Spinal cord (tissue), 9 donors: ENCODE measurements at regions not wholly inside any gene's neighbourhood (a gene's known extent, or its start where the extent isn't known, plus 50 kb on each side); places are given as distances from the start of the nearest gene placed in this dataset.
"Not testable (repeated sequence)": the region's sequence is repeated elsewhere in the genome, so short reads cannot be mapped to it uniquely, and the experiment has no call there.

Experiments used
- DNase-seq, 6 donors: peaks; one replicate each; pipeline versions ENCODE4 v3.0.0 to v3.0.0-alpha.2; 2013 to 2015; ENCODE audit warnings: low spot score in 6 of 6, low read depth in 4 of 6
- H3K27ac ChIP-seq: one replicate; pipeline ENCODE4 v1.5.1; 2013; ENCODE audit warnings: low read depth, low read length, control low read depth
- H3K27me3 ChIP-seq: one replicate; pipeline ENCODE4 v1.6.1; 2013; ENCODE audit warnings: low read length; ENCODE audit not compliant: control insufficient read depth, insufficient read depth
- H3K36me3 ChIP-seq: one replicate; pipeline ENCODE4 v1.6.1; 2013; ENCODE audit warnings: low read length; ENCODE audit not compliant: control insufficient read depth, insufficient read depth
- H3K4me1 ChIP-seq: one replicate; pipeline ENCODE4 v1.6.1; 2013; ENCODE audit warnings: low read length; ENCODE audit not compliant: control insufficient read depth, insufficient read depth
- H3K4me3 ChIP-seq: one replicate; pipeline ENCODE4 v1.5.1; 2013; ENCODE audit warnings: low read depth, low read length, control low read depth
- H3K9me3 ChIP-seq: one replicate; pipeline ENCODE4 v1.6.1; 2013; ENCODE audit warnings: low read length; ENCODE audit not compliant: control insufficient read depth, insufficient read depth
- WGBS: methylation state at CpG from one replicate; pipeline ENCODE4 v1.1.5; 2013; ENCODE audit warnings: missing lambda C conversion rate; ENCODE audit not compliant: insufficient coverage; 5-methylcytosine and 5-hydroxymethylcytosine counted together
- donor health status: healthy.

GRCh38 chr19:30825505-30825904 is 453.3 kb downstream of the ZNF536 start:
- not testable (repeated sequence) for H3K4me1 ChIP-seq, H3K36me3 ChIP-seq

DNA sequence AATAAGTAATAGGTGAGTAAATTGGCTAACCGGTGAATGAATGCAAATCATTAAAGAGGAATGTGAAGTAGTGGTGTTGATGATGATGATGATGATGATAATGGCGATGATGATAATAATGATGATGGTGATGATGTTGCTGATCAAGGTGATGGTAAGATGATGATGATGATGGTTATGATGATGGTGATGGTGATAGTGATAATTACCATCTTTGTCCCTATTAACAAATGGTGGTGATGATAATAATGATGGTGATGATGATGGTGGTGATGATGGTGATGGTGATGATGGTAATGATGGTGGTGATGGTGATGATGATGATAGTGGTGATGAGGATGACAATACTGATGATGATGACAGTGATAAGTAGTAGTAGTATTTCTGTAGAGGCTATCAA is 452.6 kb downstream of the ZNF536 start:
- Histone ChIP-seq H3K27ac (no peak overlapping the region), H3K4me3 (no peak overlapping the region), H3K36me3 (no peaks in the 10 kb centered on the region), H3K27me3 (no peaks in the 10 kb centered on the region), H3K4me1 (no peaks in the 10 kb centered on the region), H3K9me3 (peaks cover 2% of the 10 kb centered on the region)
- WGBS: 94% methylated on average over 2 of the region's 2 CpGs
- DNase-seq: no peak

More at GRCh38 chr19:30825505-30825904, 453.3 kb downstream of the ZNF536 start:
- not testable (repeated sequence) for H3K27ac ChIP-seq, H3K27me3 ChIP-seq, H3K9me3 ChIP-seq, H3K4me3 ChIP-seq, DNase-seq
- WGBS: no CpG with 5 or more reads among the region's 5 CpGs

GRCh38 chr19:30817965-30818567 is 445.9 kb downstream of the ZNF536 start:
- WGBS: 78% methylated on average over 1 of the region's 3 CpGs
- Histone ChIP-seq H3K27me3 (no peaks in the 10 kb centered on the region), H3K9me3 (peaks cover 2% of the 10 kb centered on the region), H3K27ac (no peak overlapping the region), H3K36me3 (no peaks in the 10 kb centered on the region), H3K4me1 (no peaks in the 10 kb centered on the region), H3K4me3 (no peak overlapping the region)
- no peak for DNase-seq

DNA sequence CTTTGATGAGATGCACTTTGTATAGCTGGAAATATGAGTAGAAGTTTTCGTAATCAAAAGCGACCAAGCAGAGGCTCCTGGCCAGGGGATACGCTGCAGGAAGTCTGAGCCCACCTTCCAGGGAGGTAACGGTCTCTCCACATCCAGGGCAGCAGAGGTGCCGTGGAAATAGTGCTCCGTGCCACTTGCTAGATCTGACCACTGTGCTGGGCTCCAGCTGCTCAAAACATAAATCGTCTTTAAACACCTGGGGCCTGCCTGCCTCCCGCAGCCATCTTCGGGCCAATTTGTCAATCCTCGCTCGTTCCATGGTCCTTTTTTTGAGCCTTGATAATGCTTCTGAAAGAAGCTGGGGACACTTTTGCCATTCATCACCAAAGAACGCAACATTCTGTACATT is 445.0 kb downstream of the ZNF536 start:
- no peak for DNase-seq
- H3K9me3 ChIP-seq: peaks cover 2% of the 10 kb centered on the region
- H3K27me3 ChIP-seq: no peaks in the 10 kb centered on the region
- WGBS: 74% methylated on average over 12 of the region's 12 CpGs
- H3K36me3 ChIP-seq: no peaks in the 10 kb centered on the region
- no peaks in the 10 kb centered on the region for H3K4me1 ChIP-seq
- no peak overlapping the region for H3K27ac ChIP-seq
- H3K4me3 ChIP-seq: no peak overlapping the region

DNA sequence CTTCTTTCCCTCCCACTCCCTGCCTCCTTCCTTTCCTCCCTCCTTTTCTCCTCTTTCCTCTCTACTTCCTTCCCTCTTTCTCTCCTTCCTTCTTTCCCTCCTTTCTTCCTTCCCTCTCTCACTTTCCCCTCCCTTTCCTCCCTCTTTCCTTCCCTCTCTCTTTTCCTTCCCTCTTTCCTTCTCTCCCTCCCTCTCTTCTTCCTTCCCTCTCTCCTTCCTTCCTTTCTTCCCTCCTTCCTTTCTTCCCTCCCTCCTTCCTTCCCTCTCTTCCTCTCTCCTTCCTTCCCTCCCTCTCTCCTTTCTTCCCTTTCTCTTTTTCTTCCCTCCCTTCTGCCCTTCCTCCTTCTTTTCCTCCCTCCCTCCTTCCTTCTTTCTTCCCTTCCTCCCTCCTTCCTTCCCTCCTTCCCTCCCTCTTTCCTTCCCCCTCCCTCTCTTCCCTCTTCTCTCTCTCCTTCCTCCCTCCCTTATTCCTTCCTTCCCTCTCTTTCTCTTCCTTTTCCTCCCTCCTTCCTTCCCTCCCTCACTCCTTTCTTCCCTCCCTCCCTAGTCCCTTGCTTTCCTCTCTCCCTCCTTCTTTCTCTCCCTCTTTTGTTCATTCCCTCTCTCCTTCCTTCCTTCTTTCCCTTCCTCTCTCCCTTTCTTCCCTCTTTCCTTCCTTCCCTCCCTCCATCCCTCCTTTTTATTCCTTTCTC is 443.9 kb downstream of the ZNF536 start:
- Histone ChIP-seq H3K4me1 (no peaks in the 10 kb centered on the region), H3K27ac (no peak overlapping the region), H3K27me3 (no peaks in the 10 kb centered on the region), H3K9me3 (peaks cover 2% of the 10 kb centered on the region), H3K4me3 (no peak overlapping the region), H3K36me3 (no peaks in the 10 kb centered on the region)
- DNase-seq: no peak

DNA sequence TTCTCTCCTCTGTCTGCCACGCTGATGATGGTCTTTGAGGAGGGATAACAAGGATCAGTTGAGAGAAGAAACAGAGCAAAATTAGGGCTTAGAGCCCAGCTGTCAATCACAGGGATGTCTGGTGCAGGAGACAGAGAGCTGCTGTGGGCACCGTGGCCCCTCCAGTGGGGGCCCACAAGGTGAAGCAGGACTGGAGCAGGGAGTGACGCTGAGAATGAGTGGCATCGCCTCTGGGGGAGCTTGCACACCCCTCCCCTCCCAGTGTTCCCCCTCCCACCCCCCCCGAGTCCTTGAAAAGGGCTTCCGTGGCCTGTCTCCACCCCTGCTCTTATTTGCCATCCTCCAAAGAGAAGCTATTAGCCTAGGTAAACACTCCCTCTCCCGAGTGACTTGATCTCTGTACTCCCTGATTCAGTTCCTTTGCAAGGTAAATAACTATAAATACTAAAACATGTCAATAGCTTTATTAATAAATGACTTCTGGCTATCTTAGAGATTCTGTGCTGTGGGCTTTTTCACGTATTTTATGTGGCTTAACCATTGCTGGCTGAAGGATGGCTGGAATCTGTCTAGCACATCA is 440.0 kb downstream of the ZNF536 start:
- H3K27ac ChIP-seq: no peak overlapping the region
- H3K4me3 ChIP-seq: no peak overlapping the region
- DNase-seq: no peak
- no peaks in the 10 kb centered on the region for H3K27me3 ChIP-seq
- peaks cover 2% of the 10 kb centered on the region for H3K9me3 ChIP-seq
- no peaks in the 10 kb centered on the region for H3K36me3 ChIP-seq
- WGBS: 73% methylated on average over 2 of the region's 8 CpGs
- H3K4me1 ChIP-seq: no peaks in the 10 kb centered on the region

DNA sequence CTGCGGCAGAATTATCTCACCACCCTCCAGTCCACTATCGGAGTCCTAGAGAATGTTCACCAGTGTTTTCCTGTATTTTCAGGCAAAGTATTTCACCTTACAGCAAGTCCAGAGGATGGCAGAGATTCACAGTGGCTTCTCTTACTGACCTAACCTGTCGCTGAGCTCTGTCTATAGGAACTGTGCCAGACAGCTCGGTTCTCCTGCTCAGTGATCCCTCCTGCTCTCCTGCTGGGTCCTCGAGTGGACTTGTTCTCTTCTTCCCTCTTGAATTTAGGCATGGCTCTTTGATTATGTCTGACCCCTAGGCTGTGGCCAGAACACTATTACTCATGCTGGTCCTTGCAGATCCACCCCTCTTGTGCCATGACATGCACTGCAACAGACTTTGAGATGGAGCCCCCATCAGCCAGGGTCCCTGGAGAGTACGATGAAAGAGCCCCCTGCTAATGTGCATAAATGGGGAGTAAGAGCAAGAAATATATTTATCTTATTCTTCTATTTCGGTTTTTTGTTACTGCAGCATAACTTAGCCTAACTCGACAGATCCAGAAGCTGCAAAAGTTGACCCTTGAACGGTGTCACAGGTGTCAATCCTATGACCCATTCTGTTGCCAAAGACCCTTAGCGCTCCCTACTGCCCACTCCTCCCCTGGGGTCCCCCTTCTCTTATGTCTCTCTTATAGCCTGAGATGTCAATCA is 439.4 kb downstream of the ZNF536 start:
- no peak for DNase-seq
- 76% methylated on average over 7 of the region's 10 CpGs for WGBS

GRCh38 chr19:30810726-30811125 is 438.5 kb downstream of the ZNF536 start:
- no peaks in the 10 kb centered on the region for H3K36me3 ChIP-seq
- no peak overlapping the region for H3K27ac ChIP-seq
- H3K4me1 ChIP-seq: no peaks in the 10 kb centered on the region
- H3K27me3 ChIP-seq: no peaks in the 10 kb centered on the region
- no CpG with 5 or more reads among the region's 4 CpGs for WGBS
- H3K4me3 ChIP-seq: no peak overlapping the region
- DNase-seq: no peak
- H3K9me3 ChIP-seq: peaks cover 2% of the 10 kb centered on the region

More for the DNA sequence above, 439.4 kb downstream of the ZNF536 start:
- no peak overlapping the region for H3K27ac ChIP-seq
- no peaks in the 10 kb centered on the region for H3K36me3 ChIP-seq
- H3K9me3 ChIP-seq: peaks cover 2% of the 10 kb centered on the region
- H3K4me1 ChIP-seq: no peaks in the 10 kb centered on the region
- no peak overlapping the region for H3K4me3 ChIP-seq
- no peaks in the 10 kb centered on the region for H3K27me3 ChIP-seq

GRCh38 chr19:30807278-30807677 is 435.1 kb downstream of the ZNF536 start:
- Histone ChIP-seq H3K36me3 (no peaks in the 10 kb centered on the region), H3K27ac (no peak overlapping the region), H3K4me3 (no peak overlapping the region), H3K9me3 (no peaks in the 10 kb centered on the region), H3K27me3 (no peaks in the 10 kb centered on the region), H3K4me1 (no peaks in the 10 kb centered on the region)
- WGBS: 57% methylated on average over 3 of the region's 3 CpGs
- DNase-seq: no peak
